Stimulated activated CD4-positive, alpha-beta T cell treated with anti-CD3 and anti-CD28 coated beads, Interleukin-4, amount 100 ng/mL, for 24 hours (primary cell): ENCODE measurements at regions not wholly inside any gene's neighbourhood (a gene's known extent, or its start where the extent isn't known, plus 50 kb on each side); places are given as distances from the start of the nearest gene placed in this dataset.

Experiments
- DNase-seq: peaks from one replicate; pipeline ENCODE4 v3.0.0-alpha.2; 2020

DNA sequence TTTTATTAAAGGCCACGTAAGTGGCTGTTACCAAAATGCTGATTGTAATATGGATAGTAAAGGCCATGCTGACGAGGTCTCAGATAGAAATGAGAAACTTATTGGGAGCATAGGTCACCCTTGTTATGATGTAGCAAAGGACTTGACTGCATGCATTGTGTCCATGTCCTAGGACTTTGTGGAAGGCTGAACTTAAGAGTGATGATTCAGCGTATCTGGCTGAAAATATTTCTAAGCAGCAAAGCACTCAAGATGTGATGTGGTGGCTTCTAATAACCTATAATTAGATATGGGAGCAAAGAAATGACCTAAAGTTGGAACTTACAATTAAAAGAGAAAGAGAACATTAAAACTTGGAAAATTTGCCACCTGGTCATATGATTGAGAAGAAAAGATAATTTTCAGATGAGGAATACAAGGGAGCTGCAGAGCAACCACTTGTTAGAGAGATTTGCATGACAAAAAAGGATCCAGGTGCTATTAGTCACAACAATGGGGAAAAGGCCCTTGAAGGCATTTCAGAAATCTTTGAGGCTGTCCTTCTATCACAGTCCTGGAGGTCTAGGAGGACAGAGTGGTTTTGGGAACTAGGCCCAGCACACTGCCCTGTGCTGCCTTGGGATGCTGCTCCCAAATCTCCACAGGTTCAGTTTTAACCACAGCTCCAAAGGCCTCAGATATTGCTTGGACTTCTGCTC, 793.7 kb upstream of the LCORL start:
- DNase-seq = no peak

DNA sequence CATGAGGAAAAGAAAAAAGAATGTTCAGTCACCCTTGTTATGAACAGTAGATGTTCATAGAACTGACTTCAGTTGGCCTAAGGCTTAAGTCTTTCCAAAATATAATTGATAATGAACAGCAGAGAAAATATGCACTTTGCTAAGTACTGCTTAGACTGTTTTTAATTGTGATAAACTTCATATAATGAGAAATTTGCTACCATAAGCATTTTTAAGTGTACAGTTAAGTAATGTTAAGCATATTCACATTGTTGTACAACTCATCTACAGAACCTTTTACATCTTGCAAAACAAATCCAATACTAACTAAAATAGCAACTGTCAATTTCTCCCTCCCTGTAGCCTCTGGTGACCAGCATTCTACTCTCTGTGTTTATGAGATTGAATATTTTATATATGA, 792.2 kb upstream of the LCORL start:
- DNase-seq = no peak

DNA sequence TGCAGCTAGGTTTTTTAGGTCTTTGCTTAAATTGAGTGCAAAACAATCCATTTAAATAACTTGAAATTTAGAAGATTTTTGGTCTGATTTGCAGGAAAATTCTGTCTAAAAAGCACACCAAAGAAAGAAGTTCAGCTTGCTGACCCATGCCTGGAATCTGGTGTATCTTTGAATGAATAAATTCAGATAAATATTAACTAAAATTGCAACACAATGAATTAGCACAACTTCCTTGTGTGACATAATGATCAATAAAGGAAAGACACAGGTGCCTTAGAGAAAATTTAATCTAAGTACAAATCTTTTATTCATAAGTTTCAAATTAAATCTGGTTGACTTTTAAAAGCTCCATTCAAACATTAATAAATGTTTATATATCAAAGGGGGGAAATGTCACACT, 791.5 kb upstream of the LCORL start:
- no peak for DNase-seq

DNA sequence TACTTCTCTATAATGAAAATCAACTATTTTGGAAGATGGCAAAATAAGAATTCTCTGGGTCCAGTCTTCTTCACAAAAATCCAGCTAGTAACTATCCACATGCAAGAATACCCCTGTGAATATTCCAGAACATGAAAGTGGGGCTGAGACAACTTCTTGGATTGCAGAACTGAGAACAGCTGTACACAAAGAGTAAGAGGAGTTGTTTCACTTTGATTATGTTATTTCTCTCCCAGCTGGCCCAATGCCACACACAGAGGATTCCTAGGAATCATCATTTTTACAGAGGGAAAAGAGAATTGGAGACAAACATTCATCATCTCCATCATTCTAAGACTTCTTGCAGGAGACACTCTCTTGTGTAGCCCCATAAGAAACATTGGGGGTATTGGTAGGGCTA, 782.2 kb upstream of the LCORL start:
- DNase-seq = no peak

DNA sequence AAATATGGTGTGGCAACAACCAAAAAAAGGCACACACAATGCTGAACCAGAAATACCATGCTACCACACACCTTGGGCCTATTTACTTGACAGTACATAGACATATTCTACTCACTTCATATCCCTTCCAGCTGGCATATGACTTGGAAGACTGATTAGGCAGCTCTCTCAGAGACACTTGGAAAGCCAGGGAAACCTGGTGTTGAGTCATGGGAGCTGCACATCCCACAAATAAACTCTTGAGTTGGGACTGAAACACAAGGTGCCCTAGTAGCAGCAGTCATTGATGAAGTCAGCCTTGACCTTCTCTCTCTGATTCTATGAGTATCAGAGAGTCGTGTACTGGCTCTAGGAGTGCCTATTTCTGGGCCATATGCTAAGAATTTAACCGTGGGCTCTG, 776.6 kb upstream of the LCORL start:
- DNase-seq = no peak

DNA sequence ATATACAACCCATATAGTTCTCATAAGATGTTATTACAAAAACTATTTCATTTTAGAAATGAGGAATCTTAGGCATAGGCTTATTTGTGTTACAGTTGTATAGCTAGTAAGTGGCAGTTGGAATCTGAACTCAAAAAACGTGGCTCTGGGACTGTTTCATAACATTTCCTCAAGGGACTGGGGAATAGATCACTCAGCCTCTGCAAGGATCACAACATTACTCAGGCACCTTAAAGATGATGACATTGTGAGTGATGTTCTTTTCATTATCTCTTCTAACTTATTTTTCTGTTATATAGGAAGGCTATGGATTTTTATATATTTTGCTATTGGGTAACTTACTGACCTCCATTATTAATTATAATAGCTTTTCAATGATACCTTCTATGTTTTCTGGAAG, 774.2 kb upstream of the LCORL start:
- no peak for DNase-seq

DNA sequence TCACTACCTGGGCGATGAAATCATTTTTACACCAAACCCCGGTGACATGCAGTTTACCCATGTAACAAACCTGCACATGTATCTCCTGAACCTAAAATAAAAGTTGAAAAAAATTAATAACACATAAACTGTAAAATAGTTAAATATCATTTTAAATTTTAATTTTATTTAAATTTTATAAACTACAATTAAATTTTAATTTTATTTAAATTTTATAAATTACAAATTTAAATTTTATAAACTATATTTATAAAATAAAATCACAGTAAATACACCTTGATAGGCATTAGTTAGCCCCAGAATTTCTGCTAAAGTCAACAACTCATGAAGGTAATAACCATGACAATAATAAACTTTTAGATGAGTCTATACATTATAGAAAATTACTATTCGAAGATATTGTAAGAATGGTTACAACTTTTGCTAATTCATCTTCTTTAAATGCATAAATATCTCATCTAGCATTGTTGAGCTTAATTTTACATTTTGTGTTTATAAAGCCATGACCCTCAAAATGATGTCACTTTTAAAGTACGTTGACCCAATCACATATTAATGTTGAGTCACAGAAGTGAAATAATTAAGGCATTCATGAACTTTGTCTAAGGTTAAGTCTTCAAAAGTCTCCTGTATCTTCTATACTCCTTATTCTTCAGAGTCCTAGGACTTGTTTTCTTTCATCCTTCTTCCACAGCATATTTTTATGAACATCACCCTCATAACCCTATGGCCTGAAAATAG, 755.8 kb upstream of the LCORL start:
- no peak for DNase-seq

DNA sequence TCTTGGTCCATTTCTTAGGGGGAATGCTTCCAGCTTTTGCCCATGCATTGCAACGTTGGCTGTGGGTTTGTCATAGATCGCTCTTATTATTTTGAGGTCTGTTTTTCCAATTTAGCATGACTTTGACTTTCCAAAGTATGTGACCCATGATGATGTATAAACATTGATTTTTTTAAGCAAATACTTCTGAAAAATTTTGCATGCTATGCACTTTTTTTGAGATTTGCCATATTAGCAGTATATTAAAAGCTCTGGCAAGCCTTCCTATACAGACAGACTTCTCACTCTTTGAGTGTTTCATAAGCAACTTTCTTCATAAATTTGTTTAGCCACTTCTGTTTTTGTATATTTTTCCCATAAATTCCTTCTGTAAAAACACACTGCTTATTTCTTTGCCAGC, 746.4 kb upstream of the LCORL start:
- DNase-seq = no peak

DNA sequence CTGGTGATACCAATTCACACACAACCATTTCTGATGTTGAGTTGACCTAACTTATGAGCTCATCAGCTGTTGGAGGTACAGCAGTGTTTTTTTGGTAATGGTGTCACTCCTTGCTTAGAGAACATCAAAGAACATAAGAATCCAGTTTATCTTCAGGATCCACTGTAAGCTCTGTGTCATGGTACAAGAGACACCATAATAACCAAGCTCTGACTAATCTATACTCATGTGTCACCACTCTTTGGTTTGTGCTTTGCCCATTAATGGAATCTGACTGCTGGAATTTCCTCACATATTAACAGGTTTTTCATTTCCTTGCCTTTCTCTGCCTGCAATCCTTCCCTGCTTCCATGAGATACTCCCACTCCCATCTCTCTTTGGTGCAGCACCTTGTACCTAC, 735.1 kb upstream of the LCORL start:
- DNase-seq = no peak

DNA sequence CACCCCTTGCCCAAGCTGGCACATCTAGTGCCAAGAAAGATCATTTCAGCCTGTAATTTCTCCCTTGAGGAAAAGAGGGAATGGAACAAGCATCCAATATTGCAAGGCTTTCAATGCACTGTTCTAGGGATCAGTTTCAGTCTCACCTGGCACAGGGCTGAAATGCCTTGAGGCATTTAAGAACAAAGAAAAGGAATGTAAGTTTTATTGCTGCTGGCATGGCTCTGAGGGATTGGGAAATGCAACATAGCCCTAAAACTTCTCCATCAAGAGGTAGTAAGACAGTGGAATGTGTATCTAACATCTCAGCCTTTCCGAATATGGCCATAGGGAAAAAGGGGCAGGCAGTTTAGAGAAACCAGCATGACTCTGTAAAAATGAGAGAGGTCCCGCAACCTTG, 732.6 kb upstream of the LCORL start:
- DNase-seq = no peak

DNA sequence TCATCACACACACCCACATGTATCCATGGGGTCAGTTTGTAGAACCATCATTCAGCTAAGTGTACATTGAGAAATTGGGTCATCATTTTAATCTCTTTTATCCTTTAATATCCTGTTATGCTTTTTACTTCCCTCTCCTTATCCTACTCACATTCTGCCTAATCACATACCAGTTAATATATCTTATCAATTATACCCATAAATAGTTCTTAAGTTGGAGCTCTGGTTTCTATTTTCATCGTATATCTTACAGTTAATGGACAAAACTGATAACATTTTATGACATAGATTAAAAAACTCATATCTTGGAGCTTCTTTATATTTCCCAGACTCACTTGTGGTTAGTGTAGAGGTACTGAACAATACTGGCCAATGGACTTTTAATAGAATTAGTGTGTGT, 729.5 kb upstream of the LCORL start:
- no peak for DNase-seq

DNA sequence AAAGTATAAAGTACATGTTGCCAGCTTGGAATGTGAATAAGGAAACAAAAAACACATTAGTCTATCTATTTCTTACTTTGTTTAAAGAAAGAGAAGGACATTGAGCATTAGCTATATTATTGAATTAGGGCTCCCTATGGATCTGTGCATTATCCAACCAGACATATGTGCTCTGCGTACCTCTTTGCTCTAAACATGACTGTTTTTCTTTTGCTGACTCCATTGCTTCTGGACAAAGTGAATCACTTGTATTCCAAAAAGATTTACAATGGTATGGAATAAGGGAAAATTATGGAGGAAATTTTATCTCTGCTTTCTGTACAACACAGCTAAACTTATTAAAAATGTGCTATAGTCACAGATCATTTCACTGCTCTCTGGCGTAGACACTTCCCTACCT, 727.8 kb upstream of the LCORL start:
- no peak for DNase-seq

DNA sequence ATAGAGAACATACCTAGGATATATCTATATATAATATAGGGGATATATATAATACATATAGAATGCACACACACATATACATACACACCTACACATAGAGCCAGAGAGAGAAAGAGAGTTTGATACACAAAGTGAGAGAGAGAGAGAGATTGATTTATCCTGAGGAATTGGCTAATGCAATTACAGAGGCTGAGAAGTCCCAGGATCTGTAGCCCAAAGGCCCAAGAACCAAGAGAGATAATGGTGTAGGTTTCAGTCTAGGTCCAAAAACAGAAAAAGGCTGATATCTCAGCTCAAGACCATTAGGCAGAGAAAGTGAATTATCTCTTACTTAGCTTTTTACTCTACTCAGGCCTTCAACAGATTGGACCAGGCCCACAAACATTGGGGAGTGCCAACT, 715.0 kb upstream of the LCORL start:
- DNase-seq = no peak

DNA sequence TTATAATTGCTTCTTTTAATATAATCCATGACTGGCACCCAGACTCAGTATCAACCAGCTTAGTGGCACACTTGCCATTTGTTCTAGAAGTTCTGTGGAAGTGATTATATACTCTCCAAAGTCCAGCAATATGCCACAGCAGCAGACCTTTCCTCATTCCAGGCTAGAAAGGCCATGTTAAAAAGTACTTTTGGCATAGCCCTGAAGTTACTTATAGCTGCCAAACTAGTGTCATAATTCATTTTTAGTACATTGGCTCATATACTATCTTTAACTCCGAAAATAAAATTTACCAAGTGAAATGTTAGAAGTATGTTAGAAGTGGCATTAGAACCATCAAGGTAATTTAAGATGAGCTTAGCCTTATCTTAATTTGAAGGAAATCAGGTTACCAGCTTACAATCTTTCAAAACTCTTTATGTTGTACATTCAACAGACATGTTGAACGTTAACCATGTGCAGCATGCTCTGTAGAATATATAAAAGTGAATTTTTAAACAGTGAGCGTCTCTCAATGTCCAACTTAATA, 714.2 kb upstream of the LCORL start:
- no peak for DNase-seq

DNA sequence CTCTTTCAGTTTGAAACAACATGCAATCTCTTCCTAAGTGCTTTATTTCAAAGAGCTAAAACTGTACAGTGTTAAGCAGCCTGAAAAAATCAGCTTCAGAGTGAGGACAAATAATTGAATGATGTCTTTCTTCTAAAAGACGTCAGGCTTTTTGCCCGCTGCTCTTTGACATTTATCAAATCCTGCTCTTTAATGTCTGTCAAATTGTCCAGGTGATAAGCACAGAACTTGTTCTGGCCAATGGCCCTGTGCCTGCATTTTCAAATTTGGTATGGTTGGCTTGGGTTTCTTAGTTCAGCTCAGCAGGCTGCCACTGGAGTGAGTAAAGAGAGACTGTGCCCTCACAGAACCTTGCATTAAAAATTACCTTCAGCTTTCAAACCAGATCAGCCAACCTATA, 712.9 kb upstream of the LCORL start:
- no peak for DNase-seq

DNA sequence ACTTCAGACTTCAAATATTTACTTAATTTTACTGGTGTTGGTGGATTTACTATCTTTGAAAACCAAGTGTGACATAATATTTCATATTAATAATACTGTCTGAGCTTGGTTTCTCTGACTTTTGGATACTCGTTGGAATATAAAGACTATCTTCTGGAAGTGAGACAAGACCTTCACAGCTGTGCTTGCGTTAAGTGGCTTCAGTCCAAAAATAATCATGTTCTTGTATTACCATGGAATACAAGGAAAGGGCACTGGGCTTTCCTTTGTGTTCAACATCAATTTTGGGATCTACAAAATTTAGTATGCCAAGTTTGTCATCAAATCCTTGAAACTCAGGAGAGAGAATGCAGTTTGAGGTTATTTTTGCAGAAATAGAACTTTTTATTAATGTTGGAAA, 712.4 kb upstream of the LCORL start:
- no peak for DNase-seq

DNA sequence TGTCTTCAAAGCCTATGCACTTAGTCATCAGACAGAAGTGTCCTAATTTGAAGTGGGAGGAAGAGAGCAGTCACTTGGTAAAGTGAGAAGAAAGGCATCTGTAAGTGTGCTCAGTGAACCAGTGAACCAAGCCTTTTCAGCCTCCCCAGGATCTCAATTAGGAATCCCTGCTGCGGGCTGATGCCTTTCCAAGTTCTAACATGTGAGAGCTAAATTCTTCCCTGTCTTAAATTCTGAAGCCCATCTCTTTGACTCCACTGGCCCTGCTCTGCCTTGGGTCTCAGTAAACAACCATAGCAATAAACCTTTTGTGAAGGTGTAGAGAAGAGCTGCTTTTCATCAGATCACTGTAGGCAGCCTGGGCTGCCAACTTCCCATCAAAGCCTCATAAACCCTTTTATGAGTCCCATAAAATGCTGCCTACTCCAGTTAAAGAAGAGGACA, 701.2 kb upstream of the LCORL start:
- no peak for DNase-seq

DNA sequence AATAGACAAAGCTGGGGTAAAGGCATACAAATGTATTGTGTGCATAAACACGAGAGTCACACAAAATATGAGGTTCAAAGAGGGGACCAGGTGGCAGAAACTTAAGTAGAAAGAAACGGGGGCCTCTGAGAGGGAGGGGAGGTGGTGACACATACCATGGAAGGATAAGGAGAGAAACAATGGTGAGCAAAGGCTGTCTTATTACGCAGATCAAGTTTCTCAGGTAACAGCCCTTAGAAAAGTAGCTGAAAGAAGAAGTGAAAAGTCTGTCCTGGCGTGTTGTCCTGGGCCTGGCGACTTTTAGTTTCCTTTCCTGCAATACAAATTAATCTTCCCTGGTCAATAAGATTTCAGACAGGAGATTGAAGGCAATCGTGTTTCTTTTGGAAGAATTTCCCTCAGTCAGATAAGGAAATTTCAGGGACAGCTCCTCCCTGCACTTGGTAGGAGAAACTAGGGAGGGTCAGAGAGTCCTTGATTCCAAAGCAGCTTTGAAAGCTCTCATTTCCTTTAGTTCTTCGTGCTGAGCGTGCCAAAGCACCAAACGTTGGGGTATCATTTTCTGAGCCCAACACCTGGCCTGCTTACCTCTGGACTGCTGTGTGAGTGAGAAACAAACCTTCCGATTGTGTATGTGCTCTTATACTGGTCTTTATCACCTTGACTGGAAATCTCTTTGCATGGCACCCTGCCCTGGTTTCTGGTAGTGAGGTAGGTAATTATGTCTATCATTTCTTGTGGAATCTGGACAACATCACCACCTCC, 676.7 kb upstream of the LCORL start:
- DNase-seq = no peak

DNA sequence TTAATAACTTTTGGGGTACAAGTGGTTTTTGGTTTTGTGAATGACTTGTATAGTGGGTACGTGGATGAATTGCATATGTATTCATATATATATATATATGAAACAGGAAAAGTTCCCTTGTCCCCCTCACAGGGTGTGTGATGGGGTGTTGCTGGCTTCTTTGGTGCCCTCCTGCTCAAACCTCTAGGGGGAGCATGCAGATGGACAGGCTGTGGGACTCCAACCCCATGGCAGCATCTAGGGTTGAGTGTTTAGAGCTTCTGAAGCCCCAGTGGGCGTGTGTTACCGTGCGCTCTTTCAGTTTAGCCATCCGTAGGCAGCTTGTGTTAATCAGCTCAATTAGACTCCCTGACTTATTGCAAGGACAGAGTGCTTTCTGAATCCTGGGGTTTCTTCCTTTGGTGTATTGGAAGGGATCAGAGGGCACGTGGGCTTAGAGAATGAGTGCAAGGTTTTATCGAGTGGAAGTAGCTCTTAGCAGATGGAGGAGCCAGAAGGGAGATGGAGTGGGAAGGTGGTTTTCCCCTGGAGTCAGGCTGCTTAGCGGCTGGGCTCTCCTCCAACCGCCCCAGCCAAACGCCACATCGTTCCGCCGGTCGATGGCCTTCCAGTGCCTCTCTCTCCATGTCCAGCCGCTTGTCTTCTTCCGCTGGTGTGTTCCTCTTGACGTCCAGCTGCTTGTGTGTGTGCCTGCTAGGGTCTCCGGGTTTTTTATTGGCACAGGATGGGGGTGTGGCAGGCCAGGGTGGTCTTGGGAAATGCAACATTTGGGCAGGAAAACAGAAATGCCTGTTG, 674.4 kb upstream of the LCORL start:
- no peak for DNase-seq

DNA sequence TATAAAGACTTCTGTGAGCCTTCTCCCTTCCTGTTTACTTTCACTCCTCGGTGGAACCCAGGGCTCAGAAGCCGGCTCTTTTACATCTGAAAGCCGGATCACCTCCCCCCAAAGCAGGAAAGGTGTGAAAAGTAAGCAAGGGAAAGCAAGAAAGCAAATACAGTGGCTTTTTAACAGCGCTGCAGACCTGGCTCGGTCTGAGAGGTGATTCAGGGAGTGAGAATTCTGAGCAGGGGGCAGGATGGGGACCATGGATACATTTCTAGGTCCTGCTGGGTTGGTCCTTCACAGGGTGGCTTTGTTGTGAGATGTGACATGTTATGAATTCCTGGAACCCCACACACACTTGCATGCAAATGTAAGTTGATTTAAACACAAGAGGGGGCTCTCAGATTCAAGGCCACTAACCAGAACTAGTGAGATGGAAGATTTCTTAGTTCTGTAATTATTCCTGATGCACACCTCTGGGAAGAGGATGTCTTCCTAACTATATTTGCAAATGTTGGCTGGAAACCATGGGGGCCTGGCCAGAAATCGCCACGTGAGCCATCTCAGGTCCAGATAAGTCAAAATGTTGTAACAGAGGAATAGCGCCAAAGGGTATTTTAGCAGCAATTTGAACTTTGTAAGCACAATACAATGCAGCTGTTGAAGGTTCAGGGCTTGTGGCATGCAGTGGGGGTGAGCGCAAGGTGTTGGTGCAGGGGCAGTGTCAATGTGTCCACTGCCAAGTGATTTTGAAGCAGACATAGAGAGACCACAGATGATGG, 670.1 kb upstream of the LCORL start:
- DNase-seq = no peak

DNA sequence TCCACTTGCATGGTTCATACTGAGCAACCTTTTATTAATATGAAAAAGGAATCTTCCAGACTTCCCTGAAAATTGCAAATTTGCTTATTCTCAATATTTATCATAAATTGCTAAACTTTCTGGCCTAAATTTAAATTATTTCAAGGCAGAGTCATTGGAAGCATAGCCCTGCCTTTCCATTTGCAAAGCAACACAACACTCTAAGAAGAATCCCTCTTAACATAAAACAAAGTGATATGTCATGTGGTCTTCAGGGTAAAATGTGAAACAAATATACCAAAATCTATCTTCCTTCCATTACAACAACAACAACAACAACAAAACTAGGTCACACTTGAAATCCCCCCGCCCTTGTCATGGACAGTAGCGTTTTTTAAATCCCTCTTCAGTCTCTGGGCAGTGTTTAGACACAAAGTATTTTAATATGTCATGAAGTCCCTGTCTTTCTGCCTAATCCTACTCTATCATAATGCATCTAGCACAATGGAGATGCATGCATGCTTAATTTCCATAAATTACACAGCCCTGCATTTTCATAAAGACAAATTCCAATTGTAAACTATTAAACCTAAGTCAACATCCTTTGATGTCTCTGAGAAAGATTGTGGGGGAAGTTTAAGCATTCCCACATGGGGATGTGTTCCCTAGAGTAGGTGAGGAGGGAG, 668.9 kb upstream of the LCORL start:
- no peak for DNase-seq
